HPDE6-E6E7 (cell line): ENCODE measurements at regions not wholly inside any gene's neighbourhood (a gene's known extent, or its start where the extent isn't known, plus 50 kb on each side); places are given as distances from the start of the nearest gene placed in this dataset.

Experiments used
- DNase-seq: peaks from one replicate; pipeline ENCODE4 v3.0.0; 2011; ENCODE audit warnings: missing footprints; ENCODE audit errors: extremely low spot score

GRCh38 chr14:36028665-36029064, 147.9 kb downstream of the PTCSC3 start:
- no peak for DNase-seq

DNA sequence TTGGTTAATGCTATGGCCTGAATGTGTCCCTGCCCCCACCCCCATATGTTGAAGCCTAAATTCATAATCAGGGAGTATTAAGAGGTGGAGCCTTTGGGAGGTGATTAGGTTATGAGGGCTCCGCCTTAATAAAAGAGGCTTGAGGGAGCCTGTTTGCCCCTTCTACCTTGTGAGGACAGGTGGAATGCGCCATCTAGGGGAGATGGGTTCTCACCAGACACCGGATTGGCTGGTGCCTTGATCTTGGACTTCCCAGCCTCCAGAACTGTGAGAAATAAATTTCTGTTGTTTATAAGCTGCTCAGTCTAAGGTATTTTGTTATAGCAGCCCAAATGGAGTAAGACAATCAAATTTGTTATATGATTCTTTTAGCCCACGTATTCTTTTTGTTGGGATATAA, 148.3 kb downstream of the PTCSC3 start:
- no peak for DNase-seq

DNA sequence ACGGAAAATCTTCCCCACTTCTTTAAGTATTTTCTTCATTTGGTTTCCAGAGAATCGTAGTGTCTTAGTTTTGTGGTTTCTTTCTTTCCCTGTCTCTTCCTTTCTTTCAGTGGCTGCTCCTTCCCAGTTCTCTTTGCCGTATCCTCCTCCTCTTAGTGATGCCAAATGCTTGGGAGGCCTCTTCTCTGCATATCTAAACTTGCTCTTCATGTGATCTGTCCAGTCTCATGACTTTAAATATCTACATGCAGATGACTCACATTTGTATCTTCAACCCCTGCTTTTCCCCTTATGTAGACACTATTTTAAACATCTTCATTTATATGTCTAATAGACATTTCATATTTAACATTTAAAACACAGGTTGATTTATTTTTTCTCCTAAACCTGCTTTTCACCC, 149.2 kb downstream of the PTCSC3 start:
- DNase-seq: no peak

DNA sequence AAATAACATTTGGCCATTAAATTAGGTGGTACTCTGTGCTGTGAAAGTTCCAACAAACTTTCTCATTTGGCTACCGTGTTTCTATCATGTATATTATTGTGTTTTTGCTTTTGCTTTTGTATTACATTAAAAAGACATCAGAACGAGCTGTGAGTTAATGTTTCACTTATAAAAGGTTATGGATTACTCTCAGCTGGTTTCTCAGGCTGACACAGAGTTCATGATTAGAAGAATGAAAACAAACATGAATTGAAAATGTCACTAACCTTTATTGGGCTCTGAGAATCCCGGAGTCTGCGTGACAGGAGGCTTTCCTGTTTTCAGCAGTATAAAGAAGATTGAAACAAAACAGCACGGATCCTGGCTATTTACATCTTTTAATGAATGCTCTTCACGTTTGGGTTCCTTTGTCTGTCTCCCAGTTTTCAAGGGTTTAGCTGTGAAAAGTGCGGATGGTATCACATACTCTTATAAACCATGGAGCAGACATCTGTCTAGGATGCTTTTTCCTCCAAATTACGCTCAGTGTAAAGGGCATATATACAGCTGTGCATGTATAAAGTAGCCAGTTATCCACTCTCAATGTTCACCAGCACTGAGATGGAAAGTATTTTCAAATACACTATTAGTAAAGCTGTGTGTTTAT, 153.6 kb downstream of the PTCSC3 start:
- DNase-seq: no peak

GRCh38 chr14:36021591-36022320, 154.8 kb downstream of the PTCSC3 start:
- no peak for DNase-seq

DNA sequence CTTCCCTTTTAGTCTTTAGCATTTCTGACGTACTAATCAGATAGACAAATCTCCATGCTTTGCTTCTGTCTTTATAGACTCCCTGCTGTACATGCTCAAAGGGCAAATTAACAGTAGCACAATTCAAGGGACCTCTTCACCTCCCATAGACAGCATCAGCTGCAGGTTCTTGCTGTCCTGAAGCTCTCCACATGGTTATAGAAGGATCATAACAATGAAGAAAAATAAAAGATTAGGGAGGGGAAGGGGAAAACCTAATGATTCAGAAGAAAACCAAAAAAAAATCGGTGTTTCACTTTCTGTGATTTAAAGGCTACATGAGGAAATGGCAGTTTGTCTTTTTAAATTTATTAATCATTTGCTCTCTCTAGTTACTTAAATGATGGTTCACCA, 155.5 kb downstream of the PTCSC3 start:
- no peak for DNase-seq

- DNase-seq: no peak
Measured at GRCh38 chr14:36020120-36021029, 156.1 kb downstream of the PTCSC3 start.

- DNase-seq: no peak
Measured at GRCh38 chr14:36019126-36019525, 157.4 kb downstream of the PTCSC3 start.

GRCh38 chr14:36014236-36014635, 162.3 kb downstream of the PTCSC3 start:
- DNase-seq: no peak

GRCh38 chr14:36013483-36013882, 163.0 kb downstream of the PTCSC3 start:
- no peak for DNase-seq

GRCh38 chr14:36012621-36013020, 163.9 kb downstream of the PTCSC3 start:
- DNase-seq: no peak

- no peak for DNase-seq
Measured at GRCh38 chr14:36009643-36010042, 166.9 kb downstream of the PTCSC3 start.

- no peak for DNase-seq
Measured at GRCh38 chr14:36006623-36007022, 169.9 kb downstream of the PTCSC3 start.

DNA sequence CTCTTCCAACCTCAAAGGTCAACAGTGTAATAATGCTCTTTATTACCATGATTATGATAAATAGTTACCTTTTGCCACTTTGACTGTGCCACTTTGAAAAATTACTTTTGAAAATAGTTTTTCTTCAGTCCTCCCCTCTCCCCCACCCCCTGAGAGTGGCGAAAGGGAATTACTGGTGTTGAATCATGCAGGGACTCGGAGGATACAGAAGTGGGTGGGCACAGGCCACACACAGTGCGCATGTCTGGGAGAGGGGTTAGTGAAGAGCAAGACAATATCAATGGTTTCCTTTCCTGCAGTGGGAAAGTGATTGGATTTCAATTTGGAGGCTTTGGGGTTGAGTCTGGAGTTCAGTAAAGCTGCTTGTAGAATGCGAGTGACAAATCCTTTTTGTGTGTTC, 170.9 kb downstream of the PTCSC3 start:
- DNase-seq: no peak

- DNase-seq: no peak
Measured at GRCh38 chr14:36001936-36002335, 174.6 kb downstream of the PTCSC3 start.

DNA sequence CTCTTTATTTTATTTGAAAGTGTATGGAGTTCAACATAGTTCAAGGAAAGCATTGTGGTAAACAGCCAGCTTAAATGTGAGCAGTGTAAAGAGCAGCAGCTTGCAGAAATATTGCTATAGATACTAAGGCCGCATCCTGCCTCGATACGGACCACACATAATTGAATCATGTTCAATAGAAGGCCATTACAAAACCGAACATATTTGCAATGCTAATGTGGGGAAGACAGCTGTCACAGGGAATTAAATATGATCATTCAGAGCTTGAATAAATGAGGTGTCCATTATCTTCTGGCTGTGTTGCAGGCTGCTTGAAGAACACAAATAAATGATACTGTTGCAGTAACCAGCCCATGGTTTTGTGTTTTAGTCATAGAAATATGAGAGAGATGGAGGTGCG, 173.2 kb downstream of the BRMS1L start:
- no peak for DNase-seq

DNA sequence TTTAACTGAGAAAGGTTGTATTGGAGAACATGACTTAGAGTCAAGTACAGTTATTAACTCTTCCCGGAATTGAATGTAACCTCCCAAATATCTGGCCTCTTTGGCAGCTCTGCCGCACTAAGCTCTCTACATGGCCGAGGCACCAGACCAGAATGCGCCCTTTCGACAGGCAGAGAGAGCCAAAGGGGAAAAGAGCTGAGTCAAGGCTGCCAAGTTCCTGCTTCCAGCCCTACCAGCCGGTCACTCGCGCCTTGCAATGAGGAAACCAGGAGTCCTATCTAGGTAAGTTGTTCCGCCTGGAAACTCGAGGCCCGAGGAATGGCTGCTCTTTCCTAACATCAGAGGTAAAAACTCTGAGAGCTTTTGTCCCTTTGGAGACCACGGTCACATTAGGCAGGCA, 172.2 kb downstream of the BRMS1L start:
- DNase-seq: no peak

- DNase-seq: no peak
Measured at GRCh38 chr14:35993684-35993960, 167.5 kb downstream of the BRMS1L start.

- DNase-seq: no peak
Measured at GRCh38 chr14:35992816-35993683, 166.9 kb downstream of the BRMS1L start.

DNA sequence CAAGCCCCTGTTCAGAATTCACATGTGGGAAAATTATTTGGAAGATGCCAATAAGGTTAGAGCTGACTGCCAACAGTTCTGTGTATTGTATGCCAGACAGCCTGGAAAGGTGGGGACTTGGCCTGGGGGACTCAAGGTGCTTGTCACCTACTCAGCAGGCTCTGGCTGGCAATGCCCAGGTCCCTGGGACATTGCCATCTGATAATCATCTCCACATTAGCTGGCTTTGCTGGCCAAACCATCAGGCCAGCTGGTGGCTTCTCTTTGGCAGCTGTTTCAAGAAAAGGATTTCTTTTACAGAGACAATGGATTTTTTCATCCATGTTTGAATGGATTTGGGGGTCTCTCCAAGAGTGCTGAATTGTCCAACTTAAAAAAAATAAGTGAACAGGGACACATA, 165.2 kb downstream of the BRMS1L start:
- DNase-seq: no peak

DNA sequence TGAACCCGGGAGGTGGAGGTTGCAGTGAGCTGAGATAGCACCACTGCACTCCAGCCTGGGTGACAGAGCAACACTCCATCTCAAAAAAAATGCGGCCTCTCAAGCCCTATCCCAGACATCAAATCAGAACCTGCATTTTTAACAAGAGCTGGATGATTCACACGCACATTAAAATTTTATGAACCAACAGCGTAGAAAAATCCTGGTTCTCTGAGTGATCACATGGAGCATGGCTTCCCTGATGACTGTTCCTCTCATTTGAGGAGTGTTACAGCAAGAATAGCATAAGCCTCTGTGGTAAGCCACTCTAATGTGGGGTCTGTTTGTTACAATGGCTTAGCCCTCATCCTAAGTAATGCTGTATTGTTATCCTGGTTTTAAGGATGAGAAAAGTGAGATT, 163.6 kb downstream of the BRMS1L start:
- no peak for DNase-seq
